Stomach (tissue), 8 donors: ENCODE measurements at regions not wholly inside any gene's neighbourhood (a gene's known extent, or its start where the extent isn't known, plus 50 kb on each side); places are given as distances from the start of the nearest gene placed in this dataset.

Experiments used
- DNase-seq, 2 donors: peaks; one replicate each; pipeline versions ENCODE4 v3.0.0 to v3.0.0-alpha.2; 2013 to 2019
- H3K27ac ChIP-seq, 5 donors: fragments of 200-600 bp in 4 of 5; sonication (generic) in 4 of 5; one replicate each; pipeline ENCODE4 v1.5.1; 2013 to 2019; ENCODE audit warnings: mild to moderate bottlenecking in 1 of 5, moderate library complexity in 1 of 5
- H3K27me3 ChIP-seq, 3 donors: fragments of 200-600 bp; sonication (generic); one replicate each; pipeline ENCODE4 v1.5.1; 2017 to 2019; ENCODE audit warnings: mixed run types in 1 of 3
- H3K36me3 ChIP-seq, 4 donors: fragments of 200-600 bp; sonication (generic); 1 replicate in 3 of 4; 2 replicates in 1 of 4; pipeline ENCODE4 v1.5.1; 2016 to 2019
- H3K4me1 ChIP-seq, 4 donors: fragments of 200-600 bp; sonication (generic); one replicate each; pipeline ENCODE4 v1.5.1; 2016 to 2019
- H3K4me3 ChIP-seq, 4 donors: fragments of 200-600 bp; sonication (generic) in 3 of 4; one replicate each; pipeline ENCODE4 v1.5.1; 2016 to 2019; ENCODE audit warnings: mild to moderate bottlenecking in 1 of 4
- H3K9me3 ChIP-seq, 4 donors: fragments of 200-600 bp; sonication (generic); one replicate each; pipeline ENCODE4 v1.5.1; 2016 to 2019
- EP300 ChIP-seq: sonication (generic); formaldehyde crosslinking; IDR thresholded peaks from one replicate; pipeline ENCODE4 v1.6.1; 2017; ENCODE audit warnings: antibody characterized with exemption
- POLR2A ChIP-seq, 4 donors: fragments of 450-650 bp; IDR thresholded peaks; one replicate each; pipeline ENCODE4 v1.6.1; 2016; ENCODE audit warnings: antibody characterized with exemption in 4 of 4, control low read depth in 2 of 4, mild to moderate bottlenecking in 1 of 4, moderate library complexity in 1 of 4
- POLR2AphosphoS5 ChIP-seq, 3 donors: sonication (generic); formaldehyde crosslinking; IDR thresholded peaks; one replicate each; pipeline ENCODE4 v1.6.1; 2016; ENCODE audit warnings: antibody characterized with exemption in 3 of 3
- WGBS, 5 donors: extraction: QIAGEN DNeasy Blood & Tissue Kit in 3 of 5; methylation state at CpG; one replicate each; pipeline versions ENCODE4 v1.1.5 to v1.1.7; 2013 to 2018; 5-methylcytosine and 5-hydroxymethylcytosine counted together
- intact Hi-C: fragments of 100-400 bp; cut with DNase I; formaldehyde crosslinking; loops from one replicate; pipeline ENCODE4 v1.15.1; 2023; ENCODE audit warnings: low total_unique reads
- TF ChIP-seq, protein P1 (sequence below), 7 experiments: fragments of 450-650 bp in 4 of 7; fragments of 200-600 bp in 3 of 7; sonication (generic) in 3 of 7; IDR thresholded peaks; one replicate each; pipeline ENCODE4 v1.5.1; 2016 to 2019; ENCODE audit warnings: antibody characterized with exemption in 7 of 7, control low read depth in 2 of 7, mild to moderate bottlenecking in 1 of 7
- donor health status: healthy with polysubstance abuse.
- donor health status: Bipolar disorder and iron deficiency.
- donor health status: healthy.

DNA sequence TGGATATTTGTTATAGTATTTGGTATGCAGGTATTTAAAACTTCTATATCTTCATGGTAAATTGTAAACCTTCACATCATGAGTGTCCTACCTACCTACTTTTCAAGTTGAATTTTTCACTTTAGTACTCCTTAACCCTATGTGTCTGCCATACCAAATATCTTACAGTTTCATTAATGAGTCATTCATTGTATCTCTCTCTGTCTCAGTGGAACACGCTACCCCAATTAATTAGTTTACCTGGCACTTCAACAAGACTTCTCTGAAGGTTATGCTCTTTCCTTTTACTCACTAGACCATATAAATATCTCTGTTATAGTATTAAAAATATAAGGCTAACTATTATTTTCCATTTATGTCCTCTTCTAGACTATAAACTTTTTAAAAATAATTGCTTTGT is 123.9 kb upstream of the GJE1 start:
- intact Hi-C loops: no loop called here
- Histone ChIP-seq H3K4me1 (no peaks in the 10 kb centered on the region), H3K27me3 (no peaks in the 10 kb centered on the region), H3K9me3 (no peaks in the 10 kb centered on the region), H3K36me3 (no peaks in the 10 kb centered on the region), H3K27ac (no peak overlapping the region), H3K4me3 (no peak overlapping the region)
- no peak for DNase-seq
- TF ChIP-seq, protein P1, sequence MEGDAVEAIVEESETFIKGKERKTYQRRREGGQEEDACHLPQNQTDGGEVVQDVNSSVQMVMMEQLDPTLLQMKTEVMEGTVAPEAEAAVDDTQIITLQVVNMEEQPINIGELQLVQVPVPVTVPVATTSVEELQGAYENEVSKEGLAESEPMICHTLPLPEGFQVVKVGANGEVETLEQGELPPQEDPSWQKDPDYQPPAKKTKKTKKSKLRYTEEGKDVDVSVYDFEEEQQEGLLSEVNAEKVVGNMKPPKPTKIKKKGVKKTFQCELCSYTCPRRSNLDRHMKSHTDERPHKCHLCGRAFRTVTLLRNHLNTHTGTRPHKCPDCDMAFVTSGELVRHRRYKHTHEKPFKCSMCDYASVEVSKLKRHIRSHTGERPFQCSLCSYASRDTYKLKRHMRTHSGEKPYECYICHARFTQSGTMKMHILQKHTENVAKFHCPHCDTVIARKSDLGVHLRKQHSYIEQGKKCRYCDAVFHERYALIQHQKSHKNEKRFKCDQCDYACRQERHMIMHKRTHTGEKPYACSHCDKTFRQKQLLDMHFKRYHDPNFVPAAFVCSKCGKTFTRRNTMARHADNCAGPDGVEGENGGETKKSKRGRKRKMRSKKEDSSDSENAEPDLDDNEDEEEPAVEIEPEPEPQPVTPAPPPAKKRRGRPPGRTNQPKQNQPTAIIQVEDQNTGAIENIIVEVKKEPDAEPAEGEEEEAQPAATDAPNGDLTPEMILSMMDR (IDR thresholded peaks at IDR 0.05): no peak
- TF ChIP-seq POLR2A (IDR thresholded peaks at IDR 0.05): no peak
- no peak for TF ChIP-seq POLR2AphosphoS5 (IDR thresholded peaks at IDR 0.05)
- no peak for TF ChIP-seq EP300
- WGBS, 5 donors: 77 to 91% (median 86%) methylated on average over 1 of the region's 1 CpG

DNA sequence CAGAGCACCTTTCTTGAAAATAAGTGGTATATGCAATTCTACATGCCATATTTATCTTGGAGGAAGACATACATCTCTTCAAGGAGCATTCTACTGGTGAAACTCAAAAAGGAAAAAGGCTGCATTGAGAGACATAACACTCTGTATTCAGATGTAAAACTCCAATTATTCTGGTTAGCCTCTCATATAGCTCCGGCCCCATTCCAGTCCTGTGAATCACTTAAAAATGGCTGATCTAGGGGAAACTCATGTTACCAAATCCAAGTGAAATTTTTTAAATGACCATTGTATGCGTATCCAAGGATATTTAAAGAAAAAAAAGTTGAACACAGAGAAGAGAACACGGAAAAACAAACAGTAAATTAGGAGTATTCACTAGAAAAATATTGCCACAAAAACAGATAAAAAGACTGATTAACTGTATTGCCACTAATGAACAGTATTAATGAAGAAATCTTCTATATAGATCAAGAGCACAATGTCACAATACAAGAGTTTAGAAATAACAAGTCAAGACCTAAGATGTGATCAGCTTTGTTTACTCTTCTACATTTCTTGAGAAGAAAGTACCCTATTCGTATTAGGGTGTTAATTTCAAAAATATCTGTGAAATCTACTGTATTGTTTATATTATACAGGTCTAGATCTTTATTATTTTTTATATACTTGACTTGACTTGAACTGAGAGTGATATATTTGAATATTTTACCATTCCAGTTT is 124.5 kb upstream of the GJE1 start:
- no peaks in the 10 kb centered on the region for H3K36me3 ChIP-seq
- intact Hi-C loops: no loop called here
- no peaks in the 10 kb centered on the region for H3K27me3 ChIP-seq
- 80 to 88% (median 82%) methylated on average over 4 of the region's 4 CpGs for WGBS, 5 donors
- H3K4me1 ChIP-seq: no peaks in the 10 kb centered on the region
- TF ChIP-seq POLR2AphosphoS5 (IDR thresholded peaks at IDR 0.05): no peak
- TF ChIP-seq EP300: no peak
- no peak for TF ChIP-seq POLR2A (IDR thresholded peaks at IDR 0.05)
- TF ChIP-seq, protein P1 (IDR thresholded peaks at IDR 0.05): no peak
- H3K27ac ChIP-seq: no peak overlapping the region
- no peak for DNase-seq
- H3K4me3 ChIP-seq: no peak overlapping the region
- no peaks in the 10 kb centered on the region for H3K9me3 ChIP-seq

DNA sequence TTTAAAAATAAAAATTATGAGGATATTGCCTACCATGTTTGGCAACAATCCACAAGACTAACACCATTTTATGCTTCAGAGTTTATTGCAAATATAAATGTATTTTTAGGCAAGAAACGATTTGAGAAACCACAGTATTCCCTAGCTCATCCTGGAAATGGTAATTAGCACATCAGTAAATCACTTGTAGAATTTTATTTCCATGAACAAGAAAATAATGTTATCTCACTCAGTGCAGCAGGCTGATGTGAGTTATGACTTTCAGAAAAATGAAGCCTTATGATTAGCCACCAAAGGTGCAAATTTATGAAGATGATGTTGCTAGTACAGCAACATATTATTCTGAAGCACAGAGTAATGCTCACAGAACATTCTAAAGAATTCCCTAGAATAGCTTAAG is 127.7 kb upstream of the GJE1 start:
- 32 to 46% (median 40%) methylated on average over 1 of the region's 1 CpG for WGBS, 5 donors
- no peaks in the 10 kb centered on the region for H3K36me3 ChIP-seq
- no peak overlapping the region for H3K27ac ChIP-seq
- no peaks in the 10 kb centered on the region for H3K27me3 ChIP-seq
- no peak for DNase-seq
- no peak for TF ChIP-seq POLR2A (IDR thresholded peaks at IDR 0.05)
- TF ChIP-seq EP300: no peak
- TF ChIP-seq, protein P1 (IDR thresholded peaks at IDR 0.05): no peak
- no peak for TF ChIP-seq POLR2AphosphoS5 (IDR thresholded peaks at IDR 0.05)
- no peaks in the 10 kb centered on the region for H3K9me3 ChIP-seq
- intact Hi-C loops: no loop called here
- H3K4me3 ChIP-seq: no peak overlapping the region
- H3K4me1 ChIP-seq: no peaks in the 10 kb centered on the region

DNA sequence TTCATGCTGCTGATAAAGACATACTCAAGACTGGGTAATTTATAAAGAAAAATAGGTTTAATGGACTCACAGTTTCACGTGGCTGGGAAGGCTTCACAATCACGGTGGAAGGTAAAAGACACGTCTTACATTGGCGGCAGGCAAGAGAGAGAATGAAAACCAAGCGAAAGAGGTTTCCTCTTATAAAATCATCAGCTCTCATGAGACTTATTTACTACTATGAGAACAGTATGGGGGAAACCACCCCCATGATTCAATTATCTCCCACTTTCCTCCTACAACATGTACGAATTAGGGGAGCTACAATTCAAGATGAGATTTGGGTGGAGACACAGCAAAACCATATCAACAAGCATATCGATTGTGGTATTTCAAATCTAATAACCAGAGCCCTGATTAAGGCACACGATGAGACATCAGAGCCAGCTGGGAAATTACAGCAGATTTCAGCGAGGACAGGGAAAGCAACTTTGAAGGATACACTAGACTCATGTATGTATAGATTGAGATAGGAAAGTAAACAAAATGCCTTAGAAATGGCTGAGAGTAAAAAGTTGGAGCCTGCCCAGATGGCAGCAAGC is 129.8 kb upstream of the GJE1 start:
- intact Hi-C loops: no loop called here
- peaks cover 0 to 9% (median 0%) of the 10 kb centered on the region in 4 donors for H3K9me3 ChIP-seq
- no peaks in the 10 kb centered on the region for H3K36me3 ChIP-seq
- H3K27me3 ChIP-seq: no peaks in the 10 kb centered on the region
- no peak overlapping the region for H3K27ac ChIP-seq
- 78 to 81% (median 79%) methylated on average over 9 of the region's 9 CpGs for WGBS, 5 donors
- no peak overlapping the region for H3K4me3 ChIP-seq
- no peak for DNase-seq
- TF ChIP-seq, protein P1 (IDR thresholded peaks at IDR 0.05): no peak
- TF ChIP-seq POLR2A (IDR thresholded peaks at IDR 0.05) (no peak), POLR2AphosphoS5 (IDR thresholded peaks at IDR 0.05) (no peak), EP300 (no peak)
- H3K4me1 ChIP-seq: no peaks in the 10 kb centered on the region
